ENCODE measurements at regions not wholly inside any gene's neighbourhood (a gene's known extent, or its start where the extent isn't known, plus 50 kb on each side); places are given as distances from the start of the nearest gene placed in this dataset.

- TF ChIP-seq POLR2A (IDR thresholded peaks at IDR 0.05) (no peak), CTCF (IDR thresholded peaks at IDR 0.05 in 4 of 5, conservative IDR thresholded peaks at IDR 0.05 in 1 of 5) (no peak)
- no peak overlapping the region for H3K27ac ChIP-seq
- no peaks in the 10 kb centered on the region for H3K36me3 ChIP-seq
- no peak overlapping the region for H3K4me3 ChIP-seq
- intact Hi-C loops (cut with DNase I; ENCODE audit: low total_unique reads): no loop called here
- H3K9me3 ChIP-seq: no peaks in the 10 kb centered on the region
- in situ Hi-C loops (cut with MboI; ENCODE audit: low sequenced_read_pairs in 4 of 4): loop anchor here in 1 of 4 donors (25.0 kb wide), 1 partner anchor 1180 kb away; no protein-coding TSS in a partner anchor
- H3K4me1 ChIP-seq: no peaks in the 10 kb centered on the region
- DNase-seq (no peak), ATAC-seq (no peak)
- no peaks in the 10 kb centered on the region for H3K27me3 ChIP-seq
Measured at GRCh38 chr4:175542786-175543185, 269.3 kb downstream of the GPM6A start.

GRCh38 chr4:175559126-175559525 is 252.9 kb downstream of the GPM6A start:
- no peak overlapping the region for H3K27ac ChIP-seq
- no peaks in the 10 kb centered on the region for H3K9me3 ChIP-seq
- H3K4me3 ChIP-seq: no peak overlapping the region
- TF ChIP-seq CTCF (IDR thresholded peaks at IDR 0.05 in 4 of 5, conservative IDR thresholded peaks at IDR 0.05 in 1 of 5) (no peak), POLR2A (IDR thresholded peaks at IDR 0.05) (no peak)
- ATAC-seq (no peak), DNase-seq (no peak)
- in situ Hi-C loops (cut with MboI; ENCODE audit: low sequenced_read_pairs in 4 of 4) (loop anchor here in 1 of 4 donors (25.0 kb wide), 1 partner anchor 328 kb away; no protein-coding TSS in a partner anchor), intact Hi-C loops (cut with DNase I; ENCODE audit: low total_unique reads) (no loop called here)
- H3K27me3 ChIP-seq: no peaks in the 10 kb centered on the region
- no peaks in the 10 kb centered on the region for H3K4me1 ChIP-seq
- H3K36me3 ChIP-seq: no peaks in the 10 kb centered on the region

GRCh38 chr4:175559526-175559925 is 252.5 kb downstream of the GPM6A start:
- H3K27me3 ChIP-seq: no peaks in the 10 kb centered on the region
- in situ Hi-C loops (cut with MboI; ENCODE audit: low sequenced_read_pairs in 4 of 4): loop anchor here in 1 of 4 donors (25.0 kb wide), 1 partner anchor 328 kb away; no protein-coding TSS in a partner anchor
- no peak overlapping the region for H3K27ac ChIP-seq
- DNase-seq (no peak), ATAC-seq (no peak)
- H3K4me1 ChIP-seq: no peaks in the 10 kb centered on the region
- H3K4me3 ChIP-seq: no peak overlapping the region
- H3K9me3 ChIP-seq: no peaks in the 10 kb centered on the region
- H3K36me3 ChIP-seq: no peaks in the 10 kb centered on the region
- intact Hi-C loops (cut with DNase I; ENCODE audit: low total_unique reads): no loop called here
- TF ChIP-seq CTCF (IDR thresholded peaks at IDR 0.05 in 4 of 5, conservative IDR thresholded peaks at IDR 0.05 in 1 of 5): no peak
- no peak for TF ChIP-seq POLR2A (IDR thresholded peaks at IDR 0.05)

GRCh38 chr4:175560604-175561003 is 251.5 kb downstream of the GPM6A start:
- intact Hi-C loops (cut with DNase I; ENCODE audit: low total_unique reads) (no loop called here), in situ Hi-C loops (cut with MboI; ENCODE audit: low sequenced_read_pairs in 4 of 4) (loop anchor here in 1 of 4 donors (25.0 kb wide), 1 partner anchor 327 kb away; no protein-coding TSS in a partner anchor)
- no peak for TF ChIP-seq CTCF (IDR thresholded peaks at IDR 0.05 in 4 of 5, conservative IDR thresholded peaks at IDR 0.05 in 1 of 5)
- TF ChIP-seq POLR2A (IDR thresholded peaks at IDR 0.05): no peak
- H3K4me1 ChIP-seq: no peaks in the 10 kb centered on the region
- H3K27me3 ChIP-seq: no peaks in the 10 kb centered on the region
- ATAC-seq: no peak
- no peak for DNase-seq
- H3K4me3 ChIP-seq: no peak overlapping the region
- H3K27ac ChIP-seq: no peak overlapping the region
- no peaks in the 10 kb centered on the region for H3K9me3 ChIP-seq
- no peaks in the 10 kb centered on the region for H3K36me3 ChIP-seq

GRCh38 chr4:175561696-175562095 is 250.4 kb downstream of the GPM6A start:
- in situ Hi-C loops (cut with MboI; ENCODE audit: low sequenced_read_pairs in 4 of 4): loop anchor here in 1 of 4 donors (25.0 kb wide), 1 partner anchor 326 kb away; no protein-coding TSS in a partner anchor
- intact Hi-C loops (cut with DNase I; ENCODE audit: low total_unique reads): no loop called here

More at GRCh38 chr4:175561696-175562095, 250.4 kb downstream of the GPM6A start:
- no peaks in the 10 kb centered on the region for H3K4me1 ChIP-seq
- H3K9me3 ChIP-seq: no peaks in the 10 kb centered on the region
- H3K27me3 ChIP-seq: no peaks in the 10 kb centered on the region
- H3K36me3 ChIP-seq: no peaks in the 10 kb centered on the region
- no peak overlapping the region for H3K4me3 ChIP-seq
- DNase-seq (no peak), ATAC-seq (no peak)
- TF ChIP-seq CTCF (IDR thresholded peaks at IDR 0.05 in 4 of 5, conservative IDR thresholded peaks at IDR 0.05 in 1 of 5): no peak
- no peak overlapping the region for H3K27ac ChIP-seq

Data from gastrocnemius medialis (tissue), 4 donors.